ENCODE measurements at regions not wholly inside any gene's neighbourhood (a gene's known extent, or its start where the extent isn't known, plus 50 kb on each side); places are given as distances from the start of the nearest gene placed in this dataset.
"Not testable (repeated sequence)": the region's sequence is repeated elsewhere in the genome, so short reads cannot be mapped to it uniquely, and the experiment has no call there.

GRCh38 chr13:31543190-31543589 lies 196.1 kb upstream of the RXFP2 start:
- no peak for DNase-seq (ENCODE audit: low read depth)
- no peak overlapping the region for H3K4me3 ChIP-seq (ENCODE audit: low read depth, low read length)
- no peak for TF ChIP-seq CTCF (conservative IDR thresholded peaks at IDR 0.05; ENCODE audit: low read depth, low read length)

GRCh38 chr13:31545616-31546015 lies 193.7 kb upstream of the RXFP2 start:
- no peak overlapping the region for H3K4me3 ChIP-seq (ENCODE audit: low read depth, low read length)
- TF ChIP-seq CTCF (conservative IDR thresholded peaks at IDR 0.05; ENCODE audit: low read depth, low read length) = no peak
- no peak for DNase-seq (ENCODE audit: low read depth)

- TF ChIP-seq CTCF (conservative IDR thresholded peaks at IDR 0.05; ENCODE audit: low read depth, low read length) = no peak
- no peak overlapping the region for H3K4me3 ChIP-seq (ENCODE audit: low read depth, low read length)
- no peak for DNase-seq (ENCODE audit: low read depth)
These were observed 182.9 kb upstream of the RXFP2 start for GRCh38 chr13:31556376-31556775.

- not testable (repeated sequence) for DNase-seq (ENCODE audit: low read depth); H3K4me3 ChIP-seq (ENCODE audit: low read depth, low read length)
These were observed 155.1 kb upstream of the RXFP2 start for GRCh38 chr13:31584221-31584620.

GRCh38 chr13:31587698-31588266 lies 151.5 kb upstream of the RXFP2 start:
- DNase-seq (ENCODE audit: low read depth) = no peak
- no peak overlapping the region for H3K4me3 ChIP-seq (ENCODE audit: low read depth, low read length)
- no peak for TF ChIP-seq CTCF (conservative IDR thresholded peaks at IDR 0.05; ENCODE audit: low read depth, low read length)

GRCh38 chr13:31588316-31588715 lies 151.0 kb upstream of the RXFP2 start:
- no peak overlapping the region for H3K4me3 ChIP-seq (ENCODE audit: low read depth, low read length)
- TF ChIP-seq CTCF (conservative IDR thresholded peaks at IDR 0.05; ENCODE audit: low read depth, low read length) = no peak
- DNase-seq (ENCODE audit: low read depth) = no peak

- DNase-seq (ENCODE audit: low read depth) = no peak
- H3K4me3 ChIP-seq (ENCODE audit: low read depth, low read length) = no peak overlapping the region
- no peak for TF ChIP-seq CTCF (conservative IDR thresholded peaks at IDR 0.05; ENCODE audit: low read depth, low read length)
These were observed 150.4 kb upstream of the RXFP2 start for GRCh38 chr13:31588893-31589292.

Measured in epithelial cell of proximal tubule (primary cell).